ENCODE measurements at regions not wholly inside any gene's neighbourhood (a gene's known extent, or its start where the extent isn't known, plus 50 kb on each side); places are given as distances from the start of the nearest gene placed in this dataset.

GRCh38 chr3:127403795-127404194 lies 115.9 kb upstream of the PRR20G start:
- no peak for TF ChIP-seq CTCF (IDR thresholded peaks at IDR 0.05)
- no peak for TF ChIP-seq POLR2A (IDR thresholded peaks at IDR 0.05)
